SK-N-SH (cell line): ENCODE measurements at regions not wholly inside any gene's neighbourhood (a gene's known extent, or its start where the extent isn't known, plus 50 kb on each side); places are given as distances from the start of the nearest gene placed in this dataset.

Experiments used
- CTCF ChIA-PET: fragments of 300-600, 350-600 bp; formaldehyde crosslinking; extraction: SDS; loops from one replicate; lab custom pipeline; 2021; lab: Yijun Ruan, JAX
- POLR2A ChIA-PET: fragments of 350-600 bp; sonication (Branson Sonifier 250); formaldehyde crosslinking; extraction: SDS; loops from one replicate; lab custom pipeline; 2020; ENCODE audit warnings: antibody characterized with exemption, inconsistent platforms; lab: Yijun Ruan, JAX
- DNase-seq: peaks from one replicate; pipeline ENCODE4 v3.0.0; 2012
- H2AFZ ChIP-seq: fragments of 200-600 bp; sonication (generic); 2 replicates; pipeline ENCODE4 v1.8.1; 2016; ENCODE audit warnings: antibody characterized with exemption, mild to moderate bottlenecking, low read depth
- H3F3A ChIP-seq: fragments of 200-600 bp; sonication (generic); replicated peaks from 2 replicates; pipeline ENCODE3; 2016; ENCODE audit warnings: antibody characterized with exemption, mild to moderate bottlenecking; ENCODE audit not compliant: insufficient read depth
- H3K27ac ChIP-seq, 2 experiments: fragments of 200-500 bp in 1 of 2; fragments of 200-600 bp in 1 of 2; sonication (Bioruptor generic) in 1 of 2; sonication (generic), shearing (Covaris generic) in 1 of 2; 2 replicates each; pipeline versions ENCODE4 v1.5.1 to v1.6.1; 2014 to 2016; ENCODE audit warnings: low read depth in 2 of 2, inconsistent platforms in 1 of 2, low read length in 1 of 2, mild to moderate bottlenecking in 1 of 2, mixed read lengths in 1 of 2
- H3K27me3 ChIP-seq: fragments of 200-600 bp; sonication (generic), shearing (Covaris generic); 2 replicates; pipeline ENCODE4 v1.6.1; 2016; ENCODE audit warnings: mixed run types; ENCODE audit not compliant: insufficient read depth
- H3K36me3 ChIP-seq, 2 experiments: fragments of 200-500 bp in 1 of 2; fragments of 200-600 bp in 1 of 2; sonication (Bioruptor generic) in 1 of 2; sonication (generic) in 1 of 2; replicated peaks in 1 of 2; 2 replicates each; pipeline versions ENCODE3 to v1.5.1; 2014 to 2016; ENCODE audit warnings: low read length in 1 of 2, mild to moderate bottlenecking in 1 of 2; ENCODE audit not compliant: insufficient read depth in 2 of 2, control insufficient read depth in 1 of 2
- H3K4me1 ChIP-seq, 2 experiments: fragments of 200-500 bp in 1 of 2; fragments of 200-600 bp in 1 of 2; sonication (Bioruptor generic) in 1 of 2; sonication (generic), shearing (Covaris generic) in 1 of 2; 2 replicates each; pipeline versions ENCODE4 v1.5.1 to v1.6.1; 2014 to 2016; ENCODE audit warnings: low read depth in 1 of 2, low read length in 1 of 2, mixed run types in 1 of 2; ENCODE audit not compliant: insufficient read depth in 2 of 2, control insufficient read depth in 1 of 2
- H3K4me2 ChIP-seq: fragments of 200-600 bp; sonication (generic), shearing (Covaris generic); 2 replicates; pipeline ENCODE4 v1.6.1; 2017; ENCODE audit warnings: mixed run types
- H3K4me3 ChIP-seq, 2 experiments: fragments of 200-500 bp in 1 of 2; fragments of 200-600 bp in 1 of 2; sonication (Bioruptor generic) in 1 of 2; sonication (generic), shearing (Covaris generic) in 1 of 2; 2 replicates each; pipeline versions ENCODE4 v1.5.1 to v1.8.1; 2014 to 2016; ENCODE audit warnings: low read depth in 2 of 2, inconsistent platforms in 1 of 2, low read length in 1 of 2, mild to moderate bottlenecking in 1 of 2, mixed read lengths in 1 of 2, moderate library complexity in 1 of 2
- H3K79me2 ChIP-seq: fragments of 200-600 bp; sonication (generic); 2 replicates; pipeline ENCODE4 v1.8.1; 2017; ENCODE audit warnings: mild to moderate bottlenecking; ENCODE audit not compliant: insufficient read depth
- H3K9ac ChIP-seq: fragments of 200-600 bp; sonication (generic); 2 replicates; pipeline ENCODE4 v1.6.1; 2017; ENCODE audit warnings: mixed run types
- H3K9me2 ChIP-seq: fragments of 200-600 bp; sonication (generic); 2 replicates; pipeline ENCODE4 v1.6.1; 2017; ENCODE audit warnings: mixed run types
- H3K9me3 ChIP-seq: fragments of 200-600 bp; sonication (generic); 2 replicates; pipeline ENCODE4 v1.6.1; 2017; ENCODE audit warnings: mixed run types, mild to moderate bottlenecking, moderate library complexity
- H4K20me1 ChIP-seq: fragments of 200-600 bp; sonication (generic); 2 replicates; pipeline ENCODE4 v1.6.1; 2017; ENCODE audit warnings: mild to moderate bottlenecking, mixed run types; ENCODE audit not compliant: insufficient read depth
- CHD2 ChIP-seq: fragments of 150-350 bp; IDR thresholded peaks from 2 replicates; pipeline ENCODE4 v1.6.1; 2018; ENCODE audit warnings: low read length; ENCODE audit not compliant: partially characterized antibody
- CTCF ChIP-seq: fragments of 200-600 bp; sonication (generic); IDR thresholded peaks from 2 replicates; pipeline ENCODE4 v1.6.1; 2017; ENCODE audit warnings: antibody characterized with exemption, mild to moderate bottlenecking, moderate library complexity
- EP300 ChIP-seq, 2 experiments: IDR thresholded peaks; 2 replicates each; pipeline versions ENCODE4 v1.4.0 to v1.6.1; 2012; ENCODE audit warnings: borderline replicate concordance in 1 of 2, low read depth in 1 of 2, low read length in 1 of 2
- EZH2phosphoT487 ChIP-seq: fragments of 200-600 bp; sonication (generic); IDR thresholded peaks from 2 replicates; pipeline ENCODE4 v1.6.1; 2017; ENCODE audit warnings: low read depth, mixed run types, mild to moderate bottlenecking, antibody characterized with exemption, moderate library complexity, borderline replicate concordance
- FOSL2 ChIP-seq: IDR thresholded peaks from 2 replicates; pipeline ENCODE4 v1.4.0; 2012; ENCODE audit warnings: low read depth, mild to moderate bottlenecking, moderate library complexity, borderline replicate concordance
- FOXJ3 ChIP-seq: sonication (generic); formaldehyde crosslinking; IDR thresholded peaks from 2 replicates; pipeline ENCODE4 v1.5.1; 2020; ENCODE audit warnings: mild to moderate bottlenecking, missing genetic modification reagents
- GABPA ChIP-seq: IDR thresholded peaks from 2 replicates; pipeline ENCODE4 v1.4.0; 2012; ENCODE audit warnings: low read depth, mild to moderate bottlenecking
- GATA2 ChIP-seq: sonication (generic); formaldehyde crosslinking; IDR thresholded peaks from 2 replicates; pipeline ENCODE4 v1.5.0; 2020; ENCODE audit warnings: mild to moderate bottlenecking, missing genetic modification reagents
- IRF3 ChIP-seq: fragments of 150-350 bp; IDR thresholded peaks from 2 replicates; pipeline ENCODE4 v1.6.1; 2016; ENCODE audit warnings: mild to moderate bottlenecking, low read depth, low read length
- JUND ChIP-seq: IDR thresholded peaks from 2 replicates; pipeline ENCODE4 v1.4.0; 2012
- MXI1 ChIP-seq: IDR thresholded peaks from 2 replicates; pipeline ENCODE4 v1.6.1; 2012; ENCODE audit warnings: mild to moderate bottlenecking, low read depth, low read length, improper control_type of control experiment
- NFIC ChIP-seq: IDR thresholded peaks from 2 replicates; pipeline ENCODE4 v1.4.0; 2012; ENCODE audit warnings: borderline replicate concordance
- PBX3 ChIP-seq: IDR thresholded peaks from 2 replicates; pipeline ENCODE4; 2012
- POLR2AphosphoS5 ChIP-seq: IDR thresholded peaks from 2 replicates; pipeline ENCODE4 v1.6.1; 2012; ENCODE audit warnings: low read depth, low read length
- SMC3 ChIP-seq: IDR thresholded peaks from 2 replicates; pipeline ENCODE4 v1.6.1; 2012; ENCODE audit warnings: low read depth, low read length, improper control_type of control experiment
- TAF1 ChIP-seq: IDR thresholded peaks from 2 replicates; pipeline ENCODE4 v1.6.1; 2012; ENCODE audit warnings: low read depth, mild to moderate bottlenecking, low read length, moderate library complexity, borderline replicate concordance
- TCF12 ChIP-seq: IDR thresholded peaks from 2 replicates; pipeline ENCODE4 v1.4.0; 2012
- USF1 ChIP-seq: IDR thresholded peaks from 2 replicates; pipeline ENCODE4 v1.4.0; 2012; ENCODE audit warnings: low read depth, borderline replicate concordance
- USF2 ChIP-seq: fragments of 150-350 bp; IDR thresholded peaks from 2 replicates; pipeline ENCODE4 v1.6.1; 2017; ENCODE audit warnings: antibody characterized with exemption, low read length, low read depth, borderline replicate concordance
- YY1 ChIP-seq: IDR thresholded peaks from 2 replicates; pipeline ENCODE4 v1.4.0; 2012; ENCODE audit warnings: low read depth, mild to moderate bottlenecking
- whole genome bisulfite sequencing: methylation state at CpG from one replicate; pipeline ENCODE4 v1.1.6; 2017; ENCODE audit warnings: low lambda C conversion rate; 5-methylcytosine and 5-hydroxymethylcytosine counted together

- Histone ChIP-seq H3K4me3 (no peak overlapping the region), H3K36me3 (no peaks in the 10 kb centered on the region), H4K20me1 (no peaks in the 10 kb centered on the region), H3F3A (no peaks in the 10 kb centered on the region), H3K9ac (no peak overlapping the region), H3K27me3 (no peaks in the 10 kb centered on the region; the same call in 1 of the 2 replicates), H3K4me2 (no peak overlapping the region), H2AFZ (no peak overlapping the region), H3K9me2 (no peaks in the 10 kb centered on the region), H3K79me2 (no peaks in the 10 kb centered on the region), H3K27ac (no peak overlapping the region), H3K9me3 (no peaks in the 10 kb centered on the region), H3K4me1 (no peaks in the 10 kb centered on the region)
- no peak for TF ChIP-seq FOXJ3 (CRISPR knock-in tag)
- TF ChIP-seq TCF12, result no peak
- TF ChIP-seq NFIC, result no peak
- no peak for TF ChIP-seq IRF3
- TF ChIP-seq USF1, result no peak
- no peak for TF ChIP-seq EZH2phosphoT487
- TF ChIP-seq POLR2AphosphoS5, result no peak
- no peak for TF ChIP-seq EP300 (IDR thresholded peaks at IDR 0.05; ENCODE audit: borderline replicate concordance in 1 of 2, low read depth in 1 of 2, low read length in 1 of 2)
- no peak for TF ChIP-seq GATA2 (CRISPR knock-in tag)
- no peak for TF ChIP-seq SMC3
- TF ChIP-seq JUND, result no peak
- no peak for TF ChIP-seq CHD2
- no peak for TF ChIP-seq MXI1
- TF ChIP-seq PBX3, result no peak
- TF ChIP-seq YY1, result no peak
- no peak for TF ChIP-seq FOSL2
- DNase-seq, result no peak
- 25% methylated on average over 3 of the region's 3 CpGs for WGBS
- ChIA-PET POLR2A (no interaction called here), CTCF (interaction anchor here (1.2 to 1.4 kb wide), 2 partner anchors 74 to 763 kb away, joined by 3 to 10 read pairs; no protein-coding TSS in a partner anchor)
These were observed 173.1 kb downstream of the YTHDC2 start for GRCh38 chr5:113686599-113686998.

- H3K27me3 ChIP-seq, result peaks cover 11% of the 10 kb centered on the region; the same call in 1 of the 2 replicates
- no peaks in the 10 kb centered on the region for H4K20me1 ChIP-seq
- H3K4me2 ChIP-seq, result no peak overlapping the region
- CTCF ChIA-PET, result interaction anchor here (1.9 kb wide), 1 partner anchor 761 kb away, joined by 4 read pairs; no protein-coding TSS in a partner anchor
- H3K36me3 ChIP-seq, result no peaks in the 10 kb centered on the region
- H3K9me2 ChIP-seq, result no peaks in the 10 kb centered on the region
- H3K4me3 ChIP-seq, result no peak overlapping the region
- H2AFZ ChIP-seq, result no peak overlapping the region
- H3K9me3 ChIP-seq, result no peaks in the 10 kb centered on the region
- POLR2A ChIA-PET, result no interaction called here
- no peaks in the 10 kb centered on the region for H3K79me2 ChIP-seq
- no peaks in the 10 kb centered on the region for H3K4me1 ChIP-seq
- H3K9ac ChIP-seq, result no peak overlapping the region
- no peak for DNase-seq
- no peaks in the 10 kb centered on the region for H3F3A ChIP-seq
- H3K27ac ChIP-seq, result no peak overlapping the region
- 0% methylated on average over 1 of the region's 1 CpG for WGBS
- TF ChIP-seq YY1 (no peak), TAF1 (no peak), IRF3 (no peak), CHD2 (no peak), USF2 (no peak), MXI1 (no peak), USF1 (no peak), GABPA (no peak), CTCF (no peak)
These were observed 176.2 kb downstream of the YTHDC2 start for GRCh38 chr5:113689647-113690046.
